ENCODE measurements at regions not wholly inside any gene's neighbourhood (a gene's known extent, or its start where the extent isn't known, plus 50 kb on each side); places are given as distances from the start of the nearest gene placed in this dataset.

DNA sequence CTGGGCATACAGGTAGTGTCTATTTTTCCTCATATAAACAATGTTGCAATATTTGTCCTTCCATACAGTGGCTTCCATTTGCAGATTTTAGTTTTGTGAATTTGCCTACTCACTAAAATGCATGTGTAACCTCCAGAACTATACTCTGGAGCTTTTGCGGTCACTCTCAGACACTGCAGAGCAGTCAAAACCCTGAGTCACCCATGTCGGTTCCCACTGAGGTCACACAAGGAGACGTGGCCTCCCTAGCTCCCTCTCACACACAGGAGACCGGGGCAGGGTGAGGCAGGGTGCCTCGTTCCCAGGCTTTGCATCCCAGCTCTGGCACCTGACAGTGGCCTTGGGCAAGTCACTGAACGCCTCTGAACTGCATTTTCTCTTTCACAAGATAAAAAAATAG, 55.5 kb upstream of the ZNF354A start (continued):
- TF ChIP-seq, protein P1, sequence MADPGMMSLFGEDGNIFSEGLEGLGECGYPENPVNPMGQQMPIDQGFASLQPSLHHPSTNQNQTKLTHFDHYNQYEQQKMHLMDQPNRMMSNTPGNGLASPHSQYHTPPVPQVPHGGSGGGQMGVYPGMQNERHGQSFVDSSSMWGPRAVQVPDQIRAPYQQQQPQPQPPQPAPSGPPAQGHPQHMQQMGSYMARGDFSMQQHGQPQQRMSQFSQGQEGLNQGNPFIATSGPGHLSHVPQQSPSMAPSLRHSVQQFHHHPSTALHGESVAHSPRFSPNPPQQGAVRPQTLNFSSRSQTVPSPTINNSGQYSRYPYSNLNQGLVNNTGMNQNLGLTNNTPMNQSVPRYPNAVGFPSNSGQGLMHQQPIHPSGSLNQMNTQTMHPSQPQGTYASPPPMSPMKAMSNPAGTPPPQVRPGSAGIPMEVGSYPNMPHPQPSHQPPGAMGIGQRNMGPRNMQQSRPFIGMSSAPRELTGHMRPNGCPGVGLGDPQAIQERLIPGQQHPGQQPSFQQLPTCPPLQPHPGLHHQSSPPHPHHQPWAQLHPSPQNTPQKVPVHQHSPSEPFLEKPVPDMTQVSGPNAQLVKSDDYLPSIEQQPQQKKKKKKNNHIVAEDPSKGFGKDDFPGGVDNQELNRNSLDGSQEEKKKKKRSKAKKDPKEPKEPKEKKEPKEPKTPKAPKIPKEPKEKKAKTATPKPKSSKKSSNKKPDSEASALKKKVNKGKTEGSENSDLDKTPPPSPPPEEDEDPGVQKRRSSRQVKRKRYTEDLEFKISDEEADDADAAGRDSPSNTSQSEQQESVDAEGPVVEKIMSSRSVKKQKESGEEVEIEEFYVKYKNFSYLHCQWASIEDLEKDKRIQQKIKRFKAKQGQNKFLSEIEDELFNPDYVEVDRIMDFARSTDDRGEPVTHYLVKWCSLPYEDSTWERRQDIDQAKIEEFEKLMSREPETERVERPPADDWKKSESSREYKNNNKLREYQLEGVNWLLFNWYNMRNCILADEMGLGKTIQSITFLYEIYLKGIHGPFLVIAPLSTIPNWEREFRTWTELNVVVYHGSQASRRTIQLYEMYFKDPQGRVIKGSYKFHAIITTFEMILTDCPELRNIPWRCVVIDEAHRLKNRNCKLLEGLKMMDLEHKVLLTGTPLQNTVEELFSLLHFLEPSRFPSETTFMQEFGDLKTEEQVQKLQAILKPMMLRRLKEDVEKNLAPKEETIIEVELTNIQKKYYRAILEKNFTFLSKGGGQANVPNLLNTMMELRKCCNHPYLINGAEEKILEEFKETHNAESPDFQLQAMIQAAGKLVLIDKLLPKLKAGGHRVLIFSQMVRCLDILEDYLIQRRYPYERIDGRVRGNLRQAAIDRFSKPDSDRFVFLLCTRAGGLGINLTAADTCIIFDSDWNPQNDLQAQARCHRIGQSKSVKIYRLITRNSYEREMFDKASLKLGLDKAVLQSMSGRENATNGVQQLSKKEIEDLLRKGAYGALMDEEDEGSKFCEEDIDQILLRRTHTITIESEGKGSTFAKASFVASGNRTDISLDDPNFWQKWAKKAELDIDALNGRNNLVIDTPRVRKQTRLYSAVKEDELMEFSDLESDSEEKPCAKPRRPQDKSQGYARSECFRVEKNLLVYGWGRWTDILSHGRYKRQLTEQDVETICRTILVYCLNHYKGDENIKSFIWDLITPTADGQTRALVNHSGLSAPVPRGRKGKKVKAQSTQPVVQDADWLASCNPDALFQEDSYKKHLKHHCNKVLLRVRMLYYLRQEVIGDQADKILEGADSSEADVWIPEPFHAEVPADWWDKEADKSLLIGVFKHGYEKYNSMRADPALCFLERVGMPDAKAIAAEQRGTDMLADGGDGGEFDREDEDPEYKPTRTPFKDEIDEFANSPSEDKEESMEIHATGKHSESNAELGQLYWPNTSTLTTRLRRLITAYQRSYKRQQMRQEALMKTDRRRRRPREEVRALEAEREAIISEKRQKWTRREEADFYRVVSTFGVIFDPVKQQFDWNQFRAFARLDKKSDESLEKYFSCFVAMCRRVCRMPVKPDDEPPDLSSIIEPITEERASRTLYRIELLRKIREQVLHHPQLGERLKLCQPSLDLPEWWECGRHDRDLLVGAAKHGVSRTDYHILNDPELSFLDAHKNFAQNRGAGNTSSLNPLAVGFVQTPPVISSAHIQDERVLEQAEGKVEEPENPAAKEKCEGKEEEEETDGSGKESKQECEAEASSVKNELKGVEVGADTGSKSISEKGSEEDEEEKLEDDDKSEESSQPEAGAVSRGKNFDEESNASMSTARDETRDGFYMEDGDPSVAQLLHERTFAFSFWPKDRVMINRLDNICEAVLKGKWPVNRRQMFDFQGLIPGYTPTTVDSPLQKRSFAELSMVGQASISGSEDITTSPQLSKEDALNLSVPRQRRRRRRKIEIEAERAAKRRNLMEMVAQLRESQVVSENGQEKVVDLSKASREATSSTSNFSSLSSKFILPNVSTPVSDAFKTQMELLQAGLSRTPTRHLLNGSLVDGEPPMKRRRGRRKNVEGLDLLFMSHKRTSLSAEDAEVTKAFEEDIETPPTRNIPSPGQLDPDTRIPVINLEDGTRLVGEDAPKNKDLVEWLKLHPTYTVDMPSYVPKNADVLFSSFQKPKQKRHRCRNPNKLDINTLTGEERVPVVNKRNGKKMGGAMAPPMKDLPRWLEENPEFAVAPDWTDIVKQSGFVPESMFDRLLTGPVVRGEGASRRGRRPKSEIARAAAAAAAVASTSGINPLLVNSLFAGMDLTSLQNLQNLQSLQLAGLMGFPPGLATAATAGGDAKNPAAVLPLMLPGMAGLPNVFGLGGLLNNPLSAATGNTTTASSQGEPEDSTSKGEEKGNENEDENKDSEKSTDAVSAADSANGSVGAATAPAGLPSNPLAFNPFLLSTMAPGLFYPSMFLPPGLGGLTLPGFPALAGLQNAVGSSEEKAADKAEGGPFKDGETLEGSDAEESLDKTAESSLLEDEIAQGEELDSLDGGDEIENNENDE (IDR thresholded peaks at IDR 0.05; ENCODE audit: insufficient replicate concordance, low read length), result no peak
- TF ChIP-seq SIN3A (conservative IDR thresholded peaks at IDR 0.05 in 1 of 2, IDR thresholded peaks at IDR 0.05 in 1 of 2; ENCODE audit: low read depth in 1 of 2, low read length in 2 of 2), result no peak
- no peak for TF ChIP-seq ASH2L (IDR thresholded peaks at IDR 0.05; ENCODE audit: low read length)
- TF ChIP-seq CREB1 (IDR thresholded peaks at IDR 0.05), result no peak
- no peak for TF ChIP-seq CHD2 (IDR thresholded peaks at IDR 0.05; ENCODE audit: low read length)
- TF ChIP-seq RBBP5 (IDR thresholded peaks at IDR 0.05; ENCODE audit: borderline replicate concordance, low read depth, low read length), result no peak
- no peak for TF ChIP-seq RNF2 (IDR thresholded peaks at IDR 0.05; ENCODE audit: borderline replicate concordance, low read depth, low read length, missing control alignments, poor library complexity, severe bottlenecking)
- TF ChIP-seq GTF2F1 (IDR thresholded peaks at IDR 0.05; ENCODE audit: borderline replicate concordance, low read depth, low read length), result no peak
- TF ChIP-seq SAP30 (IDR thresholded peaks at IDR 0.05; ENCODE audit: insufficient read depth, insufficient replicate concordance, low read length), result no peak
- TF ChIP-seq NANOG (IDR thresholded peaks at IDR 0.05; ENCODE audit: insufficient read depth, low read depth, low read length, poor library complexity, severe bottlenecking), result no peak

Data from H1 (cell line).